ENCODE measurements at regions not wholly inside any gene's neighbourhood (a gene's known extent, or its start where the extent isn't known, plus 50 kb on each side); places are given as distances from the start of the nearest gene placed in this dataset.

- TF ChIP-seq, protein P1, sequence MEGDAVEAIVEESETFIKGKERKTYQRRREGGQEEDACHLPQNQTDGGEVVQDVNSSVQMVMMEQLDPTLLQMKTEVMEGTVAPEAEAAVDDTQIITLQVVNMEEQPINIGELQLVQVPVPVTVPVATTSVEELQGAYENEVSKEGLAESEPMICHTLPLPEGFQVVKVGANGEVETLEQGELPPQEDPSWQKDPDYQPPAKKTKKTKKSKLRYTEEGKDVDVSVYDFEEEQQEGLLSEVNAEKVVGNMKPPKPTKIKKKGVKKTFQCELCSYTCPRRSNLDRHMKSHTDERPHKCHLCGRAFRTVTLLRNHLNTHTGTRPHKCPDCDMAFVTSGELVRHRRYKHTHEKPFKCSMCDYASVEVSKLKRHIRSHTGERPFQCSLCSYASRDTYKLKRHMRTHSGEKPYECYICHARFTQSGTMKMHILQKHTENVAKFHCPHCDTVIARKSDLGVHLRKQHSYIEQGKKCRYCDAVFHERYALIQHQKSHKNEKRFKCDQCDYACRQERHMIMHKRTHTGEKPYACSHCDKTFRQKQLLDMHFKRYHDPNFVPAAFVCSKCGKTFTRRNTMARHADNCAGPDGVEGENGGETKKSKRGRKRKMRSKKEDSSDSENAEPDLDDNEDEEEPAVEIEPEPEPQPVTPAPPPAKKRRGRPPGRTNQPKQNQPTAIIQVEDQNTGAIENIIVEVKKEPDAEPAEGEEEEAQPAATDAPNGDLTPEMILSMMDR (IDR thresholded peaks at IDR 0.05; ENCODE audit: low read depth, low read length), result no peak
- TF ChIP-seq POLR2A (IDR thresholded peaks at IDR 0.05; ENCODE audit: extremely low read depth, insufficient read length), result no peak
These were observed 397.5 kb upstream of the ARID1B start for GRCh38 chr6:156379392-156380289.
